Vagina (tissue), 2 donors: ENCODE measurements at regions not wholly inside any gene's neighbourhood (a gene's known extent, or its start where the extent isn't known, plus 50 kb on each side); places are given as distances from the start of the nearest gene placed in this dataset.

Experiments used
- CTCF ChIP-seq, 3 experiments: fragments of 450-650 bp in 2 of 3; fragments of 200-600 bp in 1 of 3; sonication (generic) in 1 of 3; IDR thresholded peaks; one replicate each; pipeline ENCODE4 v1.5.1; 2017 to 2019; ENCODE audit warnings: antibody characterized with exemption in 3 of 3, mild to moderate bottlenecking in 2 of 3, moderate library complexity in 2 of 3
- POLR2A ChIP-seq, 2 donors: fragments of 450-650 bp; IDR thresholded peaks; one replicate each; pipeline ENCODE4 v1.6.1; 2017; ENCODE audit warnings: antibody characterized with exemption in 2 of 2, mild to moderate bottlenecking in 2 of 2, moderate library complexity in 2 of 2
- POLR2AphosphoS5 ChIP-seq, 2 donors: sonication (generic); formaldehyde crosslinking; IDR thresholded peaks; one replicate each; pipeline ENCODE4 v1.9.0; 2017; ENCODE audit warnings: antibody characterized with exemption in 2 of 2, mild to moderate bottlenecking in 2 of 2, low read depth in 1 of 2; ENCODE audit not compliant: insufficient read depth in 1 of 2

DNA sequence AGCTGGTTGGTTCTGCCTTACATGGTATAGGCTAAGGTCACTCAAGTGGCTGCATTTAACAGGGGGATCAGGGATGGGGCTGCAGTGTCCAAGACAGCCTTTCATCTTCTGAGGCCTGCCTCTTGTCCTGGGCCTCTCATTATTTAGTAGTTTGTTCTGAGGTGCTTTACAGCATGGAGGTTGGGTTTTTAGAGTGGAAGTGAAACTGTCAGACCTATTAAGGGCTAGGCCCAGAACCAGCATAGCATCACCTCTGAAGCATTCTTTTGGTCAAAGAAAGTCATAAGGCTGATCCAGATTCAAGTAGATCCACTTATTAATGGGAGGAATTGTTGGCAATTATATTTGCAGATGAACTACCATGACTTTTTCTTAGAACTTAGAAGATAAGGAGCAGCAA lies 146.0 kb upstream of the NMUR2 start:
- TF ChIP-seq POLR2A (IDR thresholded peaks at IDR 0.05) (no peak), POLR2AphosphoS5 (IDR thresholded peaks at IDR 0.05; ENCODE audit: insufficient read depth in 1 of 2, low read depth in 1 of 2) (no peak), CTCF (IDR thresholded peaks at IDR 0.05) (no peak)
